DND-41 (cell line): ENCODE measurements at regions not wholly inside any gene's neighbourhood (a gene's known extent, or its start where the extent isn't known, plus 50 kb on each side); places are given as distances from the start of the nearest gene placed in this dataset.

Experiments used
- CTCF ChIP-seq: IDR thresholded peaks from 2 replicates; pipeline ENCODE4 v1.5.1; 2012; ENCODE audit warnings: borderline replicate concordance, low read length, moderate library complexity, mild to moderate bottlenecking; ENCODE audit not compliant: poor library complexity, severe bottlenecking; ENCODE audit errors: extremely low read depth
- EZH2 ChIP-seq: IDR thresholded peaks from 3 replicates; pipeline ENCODE4 v1.6.1; 2012; ENCODE audit warnings: borderline replicate concordance, low read depth, mild to moderate bottlenecking, moderate library complexity, low read length, inconsistent platforms; ENCODE audit not compliant: severe bottlenecking

GRCh38 chr12:22882559-22882958 lies 257.6 kb downstream of the ETNK1 start:
- TF ChIP-seq CTCF (no peak), EZH2 (no peak)
